ENCODE measurements at regions not wholly inside any gene's neighbourhood (a gene's known extent, or its start where the extent isn't known, plus 50 kb on each side); places are given as distances from the start of the nearest gene placed in this dataset.
"Not testable (repeated sequence)": the region's sequence is repeated elsewhere in the genome, so short reads cannot be mapped to it uniquely, and the experiment has no call there.

- in situ Hi-C loops (cut with MboI; ENCODE audit: low pct_unique_long_range_greater_than_20kb in 2 of 9, low sequenced_read_pairs in 9 of 9, unreplicated experiment in 9 of 9): no loop called here
- no peak overlapping the region for H3K27ac ChIP-seq
- ATAC-seq (replicated peaks in 6 of 8): peak in 3 of 8 experiments; percentile 31 to 80 (median 80)
These were observed 85.7 kb upstream of the XYLT1 start for GRCh38 chr16:17556276-17557052.

GRCh38 chr16:17555176-17555575 lies 84.4 kb upstream of the XYLT1 start:
- 17 to 100% (median 86%) methylated on average over 1 to 5 of the region's 5 CpGs; no CpG with 5 or more reads in 2 of the 10 experiments for WGBS, 10 experiments
- H3K27ac ChIP-seq: no peak overlapping the region
- H3K4me1 ChIP-seq (replicated peaks in 1 of 2): peaks cover 4 to 6% of the 10 kb centered on the region in 2 donors
- in situ Hi-C loops (cut with MboI; ENCODE audit: low pct_unique_long_range_greater_than_20kb in 2 of 9, low sequenced_read_pairs in 9 of 9, unreplicated experiment in 9 of 9): no loop called here
- ATAC-seq (replicated peaks in 6 of 8): no peak
- no peak overlapping the region for H3K4me3 ChIP-seq

More at GRCh38 chr16:17556276-17557052, 85.7 kb upstream of the XYLT1 start:
- no peak overlapping the region for H3K4me3 ChIP-seq
- 6 to 59% (median 28%) methylated on average over 2 to 7 of the region's 7 CpGs; no CpG with 5 or more reads in 3 of the 10 experiments for WGBS, 10 experiments
- H3K4me1 ChIP-seq (replicated peaks in 1 of 2): peaks cover 6 to 7% of the 10 kb centered on the region in 2 donors

GRCh38 chr16:17552351-17552750 lies 81.6 kb upstream of the XYLT1 start:
- in situ Hi-C loops (cut with MboI; ENCODE audit: low pct_unique_long_range_greater_than_20kb in 2 of 9, low sequenced_read_pairs in 9 of 9, unreplicated experiment in 9 of 9): no loop called here
- Histone ChIP-seq H3K4me3 (no peak overlapping the region), H3K4me1 (replicated peaks in 1 of 2) (no peaks in the 10 kb centered on the region), H3K27ac (no peak overlapping the region)
- ATAC-seq (replicated peaks in 6 of 8): no peak
- 53 to 100% (median 100%) methylated on average over 1 to 3 of the region's 5 CpGs; no CpG with 5 or more reads in 7 of the 10 experiments for WGBS, 10 experiments

- ATAC-seq (replicated peaks in 6 of 8); in situ Hi-C loops (cut with MboI; ENCODE audit: low pct_unique_long_range_greater_than_20kb in 2 of 9, low sequenced_read_pairs in 9 of 9, unreplicated experiment in 9 of 9): not testable (repeated sequence)
These were observed 80.9 kb upstream of the XYLT1 start for GRCh38 chr16:17551682-17552081.

GRCh38 chr16:17548825-17549224 lies 78.1 kb upstream of the XYLT1 start:
- Histone ChIP-seq H3K4me3 (no peak overlapping the region), H3K4me1 (replicated peaks in 1 of 2) (no peaks in the 10 kb centered on the region), H3K27ac (no peak overlapping the region)
- in situ Hi-C loops (cut with MboI; ENCODE audit: low pct_unique_long_range_greater_than_20kb in 2 of 9, low sequenced_read_pairs in 9 of 9, unreplicated experiment in 9 of 9): loop anchor here in 1 of 9 experiments (25.0 kb wide), 1 partner anchor 88 kb away; no protein-coding TSS in a partner anchor
- 0 to 77% (median 38%) methylated on average over 1 to 4 of the region's 4 CpGs; no CpG with 5 or more reads in 2 of the 10 experiments for WGBS, 10 experiments
- no peak for ATAC-seq (replicated peaks in 6 of 8)

More at GRCh38 chr16:17551682-17552081, 80.9 kb upstream of the XYLT1 start:
- WGBS, 10 experiments: 65 to 100% (median 97%) methylated on average over 1 to 5 of the region's 6 CpGs; no CpG with 5 or more reads in 4 of the 10 experiments
- not testable (repeated sequence) for H3K27ac ChIP-seq; H3K4me1 ChIP-seq (replicated peaks in 1 of 2); H3K4me3 ChIP-seq

GRCh38 chr16:17544785-17545184 lies 74.0 kb upstream of the XYLT1 start:
- in situ Hi-C loops (cut with MboI; ENCODE audit: low pct_unique_long_range_greater_than_20kb in 2 of 9, low sequenced_read_pairs in 9 of 9, unreplicated experiment in 9 of 9): loop anchor here in 1 of 9 experiments (25.0 kb wide), 1 partner anchor 93 kb away; no protein-coding TSS in a partner anchor
- WGBS, 10 experiments: 65 to 100% (median 81%) methylated on average over 1 to 3 of the region's 3 CpGs; no CpG with 5 or more reads in 1 of the 10 experiments
- H3K27ac ChIP-seq: no peak overlapping the region
- no peak overlapping the region for H3K4me3 ChIP-seq
- no peak for ATAC-seq (replicated peaks in 6 of 8)
- no peaks in the 10 kb centered on the region for H3K4me1 ChIP-seq (replicated peaks in 1 of 2)

- no peak for ATAC-seq (replicated peaks in 6 of 8)
- no peaks in the 10 kb centered on the region for H3K4me1 ChIP-seq (replicated peaks in 1 of 2)
- WGBS, 10 experiments: 67 to 100% (median 88%) methylated on average over 1 to 2 of the region's 2 CpGs; no CpG with 5 or more reads in 2 of the 10 experiments
These were observed 73.5 kb upstream of the XYLT1 start for GRCh38 chr16:17544304-17544703.

GRCh38 chr16:17543073-17543472 lies 72.3 kb upstream of the XYLT1 start:
- Histone ChIP-seq H3K4me1 (replicated peaks in 1 of 2) (no peaks in the 10 kb centered on the region), H3K27ac (no peak overlapping the region), H3K4me3 (no peak overlapping the region)
- in situ Hi-C loops (cut with MboI; ENCODE audit: low pct_unique_long_range_greater_than_20kb in 2 of 9, low sequenced_read_pairs in 9 of 9, unreplicated experiment in 9 of 9): loop anchor here in 1 of 9 experiments (25.0 kb wide), 1 partner anchor 94 kb away; no protein-coding TSS in a partner anchor
- ATAC-seq (replicated peaks in 6 of 8): peak in 2 of 8 experiments; percentile 33 to 68
- WGBS, 10 experiments: 17 to 100% (median 77%) methylated on average over 1 to 2 of the region's 2 CpGs; no CpG with 5 or more reads in 1 of the 10 experiments

More at GRCh38 chr16:17544304-17544703, 73.5 kb upstream of the XYLT1 start:
- Histone ChIP-seq H3K27ac (no peak overlapping the region), H3K4me3 (no peak overlapping the region)
- in situ Hi-C loops (cut with MboI; ENCODE audit: low pct_unique_long_range_greater_than_20kb in 2 of 9, low sequenced_read_pairs in 9 of 9, unreplicated experiment in 9 of 9): loop anchor here in 1 of 9 experiments (25.0 kb wide), 1 partner anchor 93 kb away; no protein-coding TSS in a partner anchor

GRCh38 chr16:17541324-17541723 lies 70.6 kb upstream of the XYLT1 start:
- ATAC-seq (replicated peaks in 6 of 8): no peak
- no peaks in the 10 kb centered on the region for H3K4me1 ChIP-seq (replicated peaks in 1 of 2)
- in situ Hi-C loops (cut with MboI; ENCODE audit: low pct_unique_long_range_greater_than_20kb in 2 of 9, low sequenced_read_pairs in 9 of 9, unreplicated experiment in 9 of 9): loop anchor here in 1 of 9 experiments (25.0 kb wide), 1 partner anchor 96 kb away; no protein-coding TSS in a partner anchor
- no peak overlapping the region for H3K27ac ChIP-seq
- WGBS, 10 experiments: 57% methylated on average over 1 of the region's 1 CpG; no CpG with 5 or more reads in 9 of the 10 experiments
- H3K4me3 ChIP-seq: no peak overlapping the region

GRCh38 chr16:17538927-17539326 lies 68.2 kb upstream of the XYLT1 start:
- Histone ChIP-seq H3K4me1 (replicated peaks in 1 of 2) (no peaks in the 10 kb centered on the region), H3K27ac (no peak overlapping the region), H3K4me3 (no peak overlapping the region)
- in situ Hi-C loops (cut with MboI; ENCODE audit: low pct_unique_long_range_greater_than_20kb in 2 of 9, low sequenced_read_pairs in 9 of 9, unreplicated experiment in 9 of 9): loop anchor here in 1 of 9 experiments (25.0 kb wide), 1 partner anchor 98 kb away; no protein-coding TSS in a partner anchor
- ATAC-seq (replicated peaks in 6 of 8): peak in 1 of 8 experiments; percentile 54
- WGBS, 10 experiments: 13 to 87% (median 56%) methylated on average over 2 to 11 of the region's 11 CpGs

- WGBS, 10 experiments: 32 to 100% (median 83%) methylated on average over 2 to 7 of the region's 8 CpGs; no CpG with 5 or more reads in 3 of the 10 experiments
- no peak for ATAC-seq (replicated peaks in 6 of 8)
- Histone ChIP-seq H3K27ac (no peak overlapping the region), H3K4me1 (replicated peaks in 1 of 2) (no peaks in the 10 kb centered on the region), H3K4me3 (no peak overlapping the region)
- in situ Hi-C loops (cut with MboI; ENCODE audit: low pct_unique_long_range_greater_than_20kb in 2 of 9, low sequenced_read_pairs in 9 of 9, unreplicated experiment in 9 of 9): loop anchor here in 1 of 9 experiments (25.0 kb wide), 1 partner anchor 105 kb away; no protein-coding TSS in a partner anchor
These were observed 61.7 kb upstream of the XYLT1 start for GRCh38 chr16:17532338-17532995.

GRCh38 chr16:17529982-17530760 lies 59.4 kb upstream of the XYLT1 start:
- ATAC-seq (replicated peaks in 6 of 8): no peak
- Histone ChIP-seq H3K4me1 (replicated peaks in 1 of 2) (no peaks in the 10 kb centered on the region), H3K4me3 (no peak overlapping the region), H3K27ac (no peak overlapping the region)
- in situ Hi-C loops (cut with MboI; ENCODE audit: low pct_unique_long_range_greater_than_20kb in 2 of 9, low sequenced_read_pairs in 9 of 9, unreplicated experiment in 9 of 9): loop anchor here in 1 of 9 experiments (25.0 kb wide), 1 partner anchor 107 kb away; no protein-coding TSS in a partner anchor
- 40 to 100% (median 80%) methylated on average over 1 to 5 of the region's 6 CpGs for WGBS, 10 experiments
